Midbrain (tissue), 1 donor: ENCODE measurements at regions not wholly inside any gene's neighbourhood (a gene's known extent, or its start where the extent isn't known, plus 50 kb on each side); places are given as distances from the start of the nearest gene placed in this dataset.
"Not testable (repeated sequence)": the region's sequence is repeated elsewhere in the genome, so short reads cannot be mapped to it uniquely, and the experiment has no call there.

ENCODE experiments used
- DNase-seq: peaks from one replicate; lab custom pipeline; 2025; lab: John Stamatoyannopoulos, UW

GRCh38 chr6:85285114-85285513, 164.8 kb upstream of the NT5E start:
- no peak for DNase-seq

- DNase-seq: no peak
These were observed 166.4 kb upstream of the NT5E start for GRCh38 chr6:85283436-85283835.

GRCh38 chr6:85278466-85279035, 171.3 kb upstream of the NT5E start:
- no peak for DNase-seq

GRCh38 chr6:85276026-85276425, 173.9 kb upstream of the NT5E start:
- DNase-seq: not testable (repeated sequence)

GRCh38 chr6:85275338-85275985, 174.4 kb upstream of the NT5E start:
- DNase-seq: no peak

- DNase-seq: no peak
These were observed 176.0 kb upstream of the NT5E start for GRCh38 chr6:85273870-85274269.

- DNase-seq: no peak
These were observed 176.8 kb upstream of the NT5E start for GRCh38 chr6:85273046-85273445.

GRCh38 chr6:85272592-85272991, 177.3 kb upstream of the NT5E start:
- no peak for DNase-seq

- no peak for DNase-seq
These were observed 187.3 kb upstream of the NT5E start for GRCh38 chr6:85262621-85263020.

- no peak for DNase-seq
These were observed 188.6 kb upstream of the NT5E start for GRCh38 chr6:85261271-85261670.

GRCh38 chr6:85255661-85256060, 194.2 kb upstream of the NT5E start:
- DNase-seq: no peak

- no peak for DNase-seq
These were observed 197.3 kb upstream of the NT5E start for GRCh38 chr6:85252552-85252951.

GRCh38 chr6:85252085-85252484, 197.8 kb upstream of the NT5E start:
- no peak for DNase-seq

GRCh38 chr6:85251300-85251699, 198.6 kb upstream of the NT5E start:
- DNase-seq: no peak

GRCh38 chr6:85250586-85251220, 199.2 kb upstream of the NT5E start:
- no peak for DNase-seq

- DNase-seq: no peak
These were observed 204.9 kb upstream of the NT5E start for GRCh38 chr6:85245004-85245403.

GRCh38 chr6:85241498-85242052, 208.3 kb upstream of the NT5E start:
- DNase-seq: no peak

GRCh38 chr6:85240787-85241385, 209.0 kb upstream of the NT5E start:
- no peak for DNase-seq

GRCh38 chr6:85237478-85237877, 212.4 kb upstream of the NT5E start:
- DNase-seq: no peak

GRCh38 chr6:85236636-85237035, 213.2 kb upstream of the NT5E start:
- no peak for DNase-seq

- DNase-seq: not testable (repeated sequence)
These were observed 222.5 kb upstream of the NT5E start for GRCh38 chr6:85227345-85227744.

GRCh38 chr6:85212794-85213193, 237.1 kb upstream of the NT5E start:
- not testable (repeated sequence) for DNase-seq

GRCh38 chr6:85195243-85195642, 254.6 kb upstream of the NT5E start:
- DNase-seq: no peak
